ENCODE measurements at regions not wholly inside any gene's neighbourhood (a gene's known extent, or its start where the extent isn't known, plus 50 kb on each side); places are given as distances from the start of the nearest gene placed in this dataset.
"Not testable (repeated sequence)": the region's sequence is repeated elsewhere in the genome, so short reads cannot be mapped to it uniquely, and the experiment has no call there.

DNA sequence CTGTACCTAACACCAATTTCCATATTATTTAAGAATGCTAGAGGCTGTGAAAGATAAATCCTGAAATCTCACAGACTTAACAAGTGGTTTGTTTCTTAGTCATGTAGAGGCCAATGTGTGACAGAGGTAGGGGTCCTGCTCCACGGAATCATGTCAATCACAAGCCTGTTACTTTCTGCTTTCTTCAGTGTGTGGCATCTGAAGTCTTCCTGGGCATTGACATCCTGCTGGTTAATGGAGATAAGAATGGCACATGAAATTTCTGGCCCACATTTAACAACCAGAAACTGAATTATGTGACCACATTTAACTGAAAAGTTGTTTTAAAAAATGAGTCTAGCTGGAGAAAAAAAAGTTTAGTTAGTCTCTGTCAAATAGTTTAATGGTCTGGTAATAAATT, 68.3 kb upstream of the PLA2G4A start:
- POLR2A ChIA-PET (ENCODE audit: low non-redundant PET) = no interaction called here
- intact Hi-C loops (cut with micrococcal nuclease; ENCODE audit: unreplicated experiment) = no loop called here

DNA sequence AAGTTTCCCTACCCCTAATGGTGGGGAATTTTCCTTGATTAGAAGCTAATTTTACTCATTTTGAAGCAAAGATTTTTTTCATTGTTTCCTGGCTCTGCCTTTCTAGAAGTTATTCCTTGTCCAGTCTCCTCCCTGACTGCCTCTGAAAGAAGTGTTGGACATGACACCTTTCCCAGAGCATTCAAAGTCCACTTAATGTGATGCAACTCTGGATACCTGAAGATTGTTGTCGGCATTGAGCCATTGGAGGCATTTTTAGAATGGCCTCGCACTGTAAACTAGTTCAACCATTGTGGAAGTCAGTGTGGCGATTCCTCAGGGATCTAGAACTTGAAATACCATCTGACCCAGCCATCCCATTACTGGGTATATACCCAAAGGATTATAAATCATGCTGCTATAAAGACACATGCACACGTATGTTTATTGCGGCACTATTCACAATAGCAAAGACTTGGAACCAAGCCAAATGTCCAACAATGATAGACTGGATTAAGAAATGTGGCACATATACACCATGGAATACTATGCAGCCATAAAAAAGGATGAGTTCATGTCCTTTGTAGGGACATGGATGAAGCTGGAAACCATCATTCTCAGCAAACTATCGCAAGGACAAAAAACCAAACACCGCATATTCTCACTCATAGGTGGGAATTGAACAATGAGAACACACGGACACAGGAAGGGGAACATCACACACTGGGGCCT, 69.7 kb upstream of the PLA2G4A start:
- H3K27ac ChIP-seq (ENCODE audit: low read depth, low read length, poor library complexity, severe bottlenecking); DNase-seq (ENCODE audit: low spot score); H3K9me3 ChIP-seq (ENCODE audit: low read depth, low read length, poor library complexity, severe bottlenecking); POLR2A ChIA-PET (ENCODE audit: low non-redundant PET); H3K4me1 ChIP-seq (ENCODE audit: insufficient read depth, low read length, poor library complexity, severe bottlenecking); H3K4me3 ChIP-seq (ENCODE audit: low read depth, low read length, poor library complexity, severe bottlenecking); H3K27me3 ChIP-seq (replicated peaks; ENCODE audit: insufficient read depth, low read depth, low read length, poor library complexity); CTCF ChIA-PET; intact Hi-C loops (cut with micrococcal nuclease; ENCODE audit: unreplicated experiment); BruUV-seq (replicated peaks); H3K36me3 ChIP-seq (ENCODE audit: insufficient read depth, low read length, poor library complexity, severe bottlenecking): not testable (repeated sequence)

More for the DNA sequence above, 68.3 kb upstream of the PLA2G4A start:
- no peak for DNase-seq (ENCODE audit: low spot score)
- no peaks in the 10 kb centered on the region for H3K27me3 ChIP-seq (replicated peaks; ENCODE audit: insufficient read depth, low read depth, low read length, poor library complexity)
- no TSS peak for BruUV-seq (replicated peaks)
- no peaks in the 10 kb centered on the region for H3K9me3 ChIP-seq (ENCODE audit: low read depth, low read length, poor library complexity, severe bottlenecking)
- no peaks in the 10 kb centered on the region for H3K36me3 ChIP-seq (ENCODE audit: insufficient read depth, low read length, poor library complexity, severe bottlenecking)
- no peak for TF ChIP-seq EZH2 (IDR thresholded peaks at IDR 0.05; ENCODE audit: borderline replicate concordance, low read depth, low read length, poor library complexity, severe bottlenecking)
- TF ChIP-seq, protein P1, sequence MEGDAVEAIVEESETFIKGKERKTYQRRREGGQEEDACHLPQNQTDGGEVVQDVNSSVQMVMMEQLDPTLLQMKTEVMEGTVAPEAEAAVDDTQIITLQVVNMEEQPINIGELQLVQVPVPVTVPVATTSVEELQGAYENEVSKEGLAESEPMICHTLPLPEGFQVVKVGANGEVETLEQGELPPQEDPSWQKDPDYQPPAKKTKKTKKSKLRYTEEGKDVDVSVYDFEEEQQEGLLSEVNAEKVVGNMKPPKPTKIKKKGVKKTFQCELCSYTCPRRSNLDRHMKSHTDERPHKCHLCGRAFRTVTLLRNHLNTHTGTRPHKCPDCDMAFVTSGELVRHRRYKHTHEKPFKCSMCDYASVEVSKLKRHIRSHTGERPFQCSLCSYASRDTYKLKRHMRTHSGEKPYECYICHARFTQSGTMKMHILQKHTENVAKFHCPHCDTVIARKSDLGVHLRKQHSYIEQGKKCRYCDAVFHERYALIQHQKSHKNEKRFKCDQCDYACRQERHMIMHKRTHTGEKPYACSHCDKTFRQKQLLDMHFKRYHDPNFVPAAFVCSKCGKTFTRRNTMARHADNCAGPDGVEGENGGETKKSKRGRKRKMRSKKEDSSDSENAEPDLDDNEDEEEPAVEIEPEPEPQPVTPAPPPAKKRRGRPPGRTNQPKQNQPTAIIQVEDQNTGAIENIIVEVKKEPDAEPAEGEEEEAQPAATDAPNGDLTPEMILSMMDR (conservative IDR thresholded peaks at IDR 0.05; ENCODE audit: low read depth, low read length) = no peak
- no peaks in the 10 kb centered on the region for H3K4me1 ChIP-seq (ENCODE audit: insufficient read depth, low read length, poor library complexity, severe bottlenecking)
- CTCF ChIA-PET = no interaction called here
- no peak overlapping the region for H3K4me3 ChIP-seq (ENCODE audit: low read depth, low read length, poor library complexity, severe bottlenecking)
- no peak overlapping the region for H3K27ac ChIP-seq (ENCODE audit: low read depth, low read length, poor library complexity, severe bottlenecking)

DNA sequence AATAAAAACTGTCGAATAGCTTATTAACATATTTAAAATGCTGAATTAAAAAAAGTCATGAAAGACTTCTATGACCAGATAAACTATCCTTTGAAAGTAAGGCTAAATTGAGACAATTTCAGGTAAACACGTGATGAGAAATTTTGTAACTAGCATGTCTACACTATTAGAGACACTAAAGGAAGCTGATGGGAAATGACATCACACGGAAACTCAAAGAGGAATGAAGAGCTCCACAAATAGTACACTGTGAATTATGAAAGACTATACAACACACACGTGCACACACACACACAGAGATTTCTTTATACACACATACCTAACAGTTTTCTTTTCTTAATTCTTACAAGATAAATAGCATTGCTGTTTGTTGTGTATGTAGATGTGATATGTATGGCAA, 70.9 kb upstream of the PLA2G4A start:
- no peaks in the 10 kb centered on the region for H3K36me3 ChIP-seq (ENCODE audit: insufficient read depth, low read length, poor library complexity, severe bottlenecking)
- CTCF ChIA-PET = no interaction called here
- H3K27me3 ChIP-seq (replicated peaks; ENCODE audit: insufficient read depth, low read depth, low read length, poor library complexity) = no peaks in the 10 kb centered on the region
- no peak for DNase-seq (ENCODE audit: low spot score)
- no peak for TF ChIP-seq EZH2 (IDR thresholded peaks at IDR 0.05; ENCODE audit: borderline replicate concordance, low read depth, low read length, poor library complexity, severe bottlenecking)
- TF ChIP-seq, protein P1 (conservative IDR thresholded peaks at IDR 0.05; ENCODE audit: low read depth, low read length) = no peak
- no peak overlapping the region for H3K4me3 ChIP-seq (ENCODE audit: low read depth, low read length, poor library complexity, severe bottlenecking)
- H3K9me3 ChIP-seq (ENCODE audit: low read depth, low read length, poor library complexity, severe bottlenecking) = no peaks in the 10 kb centered on the region
- intact Hi-C loops (cut with micrococcal nuclease; ENCODE audit: unreplicated experiment) = no loop called here
- no peaks in the 10 kb centered on the region for H3K4me1 ChIP-seq (ENCODE audit: insufficient read depth, low read length, poor library complexity, severe bottlenecking)
- H3K27ac ChIP-seq (ENCODE audit: low read depth, low read length, poor library complexity, severe bottlenecking) = no peak overlapping the region
- no TSS peak for BruUV-seq (replicated peaks)
- POLR2A ChIA-PET (ENCODE audit: low non-redundant PET) = no interaction called here

DNA sequence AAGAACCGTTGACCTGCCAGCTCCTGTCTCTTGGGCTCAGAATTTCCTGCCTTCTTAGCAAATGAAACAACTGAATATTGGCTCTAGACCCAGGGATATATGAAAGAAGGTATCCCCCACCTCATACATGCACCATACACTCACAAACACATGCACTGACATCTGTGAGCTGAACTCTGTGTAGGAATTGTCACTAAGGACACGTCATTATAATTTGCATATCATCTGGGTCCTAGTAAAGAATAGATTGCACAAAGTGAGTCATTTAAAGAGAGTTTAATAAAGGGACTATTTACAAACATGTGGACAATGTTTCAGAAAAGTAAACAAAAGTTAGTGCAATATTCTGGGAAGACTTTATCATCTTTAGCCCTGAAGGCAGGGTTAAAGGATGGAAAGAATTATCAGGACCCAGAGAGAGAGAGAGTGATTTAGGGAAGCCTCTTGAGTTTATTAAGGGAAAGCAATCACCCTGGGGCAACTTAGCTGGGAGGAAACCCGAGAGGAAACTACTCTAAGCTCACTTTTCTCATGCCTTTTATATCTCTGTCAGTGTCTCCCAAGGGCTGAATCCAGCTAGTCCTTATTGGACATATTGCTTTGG, 74.1 kb upstream of the PLA2G4A start:
- no TSS peak for BruUV-seq (replicated peaks)
- Histone ChIP-seq H3K36me3 (ENCODE audit: insufficient read depth, low read length, poor library complexity, severe bottlenecking) (no peaks in the 10 kb centered on the region), H3K27ac (ENCODE audit: low read depth, low read length, poor library complexity, severe bottlenecking) (no peak overlapping the region), H3K4me1 (ENCODE audit: insufficient read depth, low read length, poor library complexity, severe bottlenecking) (no peaks in the 10 kb centered on the region), H3K4me3 (ENCODE audit: low read depth, low read length, poor library complexity, severe bottlenecking) (no peak overlapping the region), H3K27me3 (replicated peaks; ENCODE audit: insufficient read depth, low read depth, low read length, poor library complexity) (no peaks in the 10 kb centered on the region), H3K9me3 (ENCODE audit: low read depth, low read length, poor library complexity, severe bottlenecking) (no peaks in the 10 kb centered on the region)
- ChIA-PET CTCF (no interaction called here), POLR2A (ENCODE audit: low non-redundant PET) (no interaction called here)
- TF ChIP-seq, protein P1 (conservative IDR thresholded peaks at IDR 0.05; ENCODE audit: low read depth, low read length) = no peak
- TF ChIP-seq EZH2 (IDR thresholded peaks at IDR 0.05; ENCODE audit: borderline replicate concordance, low read depth, low read length, poor library complexity, severe bottlenecking) = no peak
- DNase-seq (ENCODE audit: low spot score) = peak; percentile 24
- intact Hi-C loops (cut with micrococcal nuclease; ENCODE audit: unreplicated experiment) = no loop called here

All from A673 (cell line).